BE2C (cell line): ENCODE measurements at regions not wholly inside any gene's neighbourhood (a gene's known extent, or its start where the extent isn't known, plus 50 kb on each side); places are given as distances from the start of the nearest gene placed in this dataset.

Experiments used
- DNase-seq: peaks from one replicate; pipeline ENCODE4 v3.0.0-alpha.2; 2020
- H3K27me3 ChIP-seq: fragments of 250-450 bp; sonication (Bioruptor Pico); 2 replicates; pipeline ENCODE4 v1.5.1; 2020; ENCODE audit warnings: mild to moderate bottlenecking
- H3K36me3 ChIP-seq: fragments of 250-450 bp; sonication (Bioruptor Pico); 2 replicates; pipeline ENCODE4 v1.5.1; 2020; ENCODE audit warnings: mild to moderate bottlenecking
- H3K4me1 ChIP-seq: fragments of 250-450 bp; sonication (Bioruptor Pico); 2 replicates; pipeline ENCODE4 v1.5.1; 2020
- H3K4me3 ChIP-seq: 2 replicates; pipeline ENCODE4 v1.5.1; 2011; ENCODE audit warnings: low read depth, low read length
- H3K9me3 ChIP-seq: fragments of 250-450 bp; sonication (Bioruptor Pico); 2 replicates; pipeline ENCODE4 v1.5.1; 2020
- TF ChIP-seq, protein P1 (sequence below): IDR thresholded peaks from 2 replicates; pipeline ENCODE4 v1.5.1; 2012; ENCODE audit warnings: mild to moderate bottlenecking, low read depth, low read length

DNA sequence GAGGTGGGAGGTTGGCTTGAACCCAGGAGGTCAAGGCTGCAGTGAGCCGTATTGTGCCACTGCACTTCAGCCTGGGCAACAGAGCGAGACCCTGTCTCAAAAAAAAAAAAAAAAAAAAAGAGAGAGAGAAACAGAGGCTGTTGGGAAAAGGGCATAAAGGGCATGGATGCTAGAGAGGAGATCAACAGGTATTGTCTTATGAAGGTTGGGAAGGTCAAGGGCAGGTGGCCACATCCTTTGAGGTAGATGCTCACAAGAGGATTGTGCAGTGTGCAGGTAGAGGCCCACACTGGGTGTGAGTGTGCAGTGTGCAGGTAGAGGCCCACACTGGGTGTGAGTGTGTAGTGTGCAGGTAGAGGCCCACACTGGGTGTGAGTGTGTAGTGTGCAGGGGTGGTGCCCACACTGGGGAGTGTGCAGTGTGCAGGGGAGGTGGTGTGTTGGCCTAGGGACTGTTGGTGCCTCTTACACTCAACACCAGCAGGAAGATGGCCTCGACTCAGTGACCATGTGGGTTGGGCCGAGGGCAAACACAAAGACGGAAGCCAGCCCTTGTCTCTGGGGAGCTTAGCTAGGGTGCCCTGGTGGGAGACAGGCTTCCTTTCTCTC, 404.9 kb upstream of the TNRC6C start:
- H3K27me3 ChIP-seq: no peaks in the 10 kb centered on the region
- H3K36me3 ChIP-seq: no peaks in the 10 kb centered on the region
- no peaks in the 10 kb centered on the region for H3K9me3 ChIP-seq
- no peak for DNase-seq
- TF ChIP-seq, protein P1, sequence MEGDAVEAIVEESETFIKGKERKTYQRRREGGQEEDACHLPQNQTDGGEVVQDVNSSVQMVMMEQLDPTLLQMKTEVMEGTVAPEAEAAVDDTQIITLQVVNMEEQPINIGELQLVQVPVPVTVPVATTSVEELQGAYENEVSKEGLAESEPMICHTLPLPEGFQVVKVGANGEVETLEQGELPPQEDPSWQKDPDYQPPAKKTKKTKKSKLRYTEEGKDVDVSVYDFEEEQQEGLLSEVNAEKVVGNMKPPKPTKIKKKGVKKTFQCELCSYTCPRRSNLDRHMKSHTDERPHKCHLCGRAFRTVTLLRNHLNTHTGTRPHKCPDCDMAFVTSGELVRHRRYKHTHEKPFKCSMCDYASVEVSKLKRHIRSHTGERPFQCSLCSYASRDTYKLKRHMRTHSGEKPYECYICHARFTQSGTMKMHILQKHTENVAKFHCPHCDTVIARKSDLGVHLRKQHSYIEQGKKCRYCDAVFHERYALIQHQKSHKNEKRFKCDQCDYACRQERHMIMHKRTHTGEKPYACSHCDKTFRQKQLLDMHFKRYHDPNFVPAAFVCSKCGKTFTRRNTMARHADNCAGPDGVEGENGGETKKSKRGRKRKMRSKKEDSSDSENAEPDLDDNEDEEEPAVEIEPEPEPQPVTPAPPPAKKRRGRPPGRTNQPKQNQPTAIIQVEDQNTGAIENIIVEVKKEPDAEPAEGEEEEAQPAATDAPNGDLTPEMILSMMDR: no peak
- H3K4me1 ChIP-seq: no peaks in the 10 kb centered on the region; the same call in none of the 2 replicates
- H3K4me3 ChIP-seq: no peak overlapping the region

DNA sequence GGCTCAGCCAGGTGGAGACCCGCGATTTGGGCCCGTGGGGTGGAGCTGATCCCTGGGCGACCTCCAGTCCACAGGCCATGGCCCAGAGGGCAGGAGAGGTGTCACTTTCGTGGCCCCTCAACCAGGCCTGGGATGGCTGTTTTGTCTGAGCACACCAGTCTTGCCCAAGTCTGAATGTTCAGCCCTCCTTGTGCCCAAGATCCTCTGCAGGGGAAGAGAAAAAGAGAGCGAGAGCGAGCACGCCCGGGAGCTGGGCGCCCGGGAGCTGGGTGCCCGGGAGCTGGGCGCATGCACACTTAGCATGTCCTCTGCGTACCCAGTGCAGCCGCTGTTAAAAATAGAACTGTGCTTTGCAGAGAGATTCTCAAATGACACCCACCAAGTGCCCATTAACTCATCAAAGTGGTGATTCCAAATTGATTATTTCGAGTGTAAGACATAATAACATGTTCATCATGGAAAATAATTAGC, 403.3 kb upstream of the TNRC6C start:
- TF ChIP-seq, protein P1: no peak
- H3K36me3 ChIP-seq: no peaks in the 10 kb centered on the region
- no peaks in the 10 kb centered on the region; the same call in none of the 2 replicates for H3K4me1 ChIP-seq
- H3K4me3 ChIP-seq: no peak overlapping the region
- H3K27me3 ChIP-seq: no peaks in the 10 kb centered on the region
- no peaks in the 10 kb centered on the region for H3K9me3 ChIP-seq
- no peak for DNase-seq

DNA sequence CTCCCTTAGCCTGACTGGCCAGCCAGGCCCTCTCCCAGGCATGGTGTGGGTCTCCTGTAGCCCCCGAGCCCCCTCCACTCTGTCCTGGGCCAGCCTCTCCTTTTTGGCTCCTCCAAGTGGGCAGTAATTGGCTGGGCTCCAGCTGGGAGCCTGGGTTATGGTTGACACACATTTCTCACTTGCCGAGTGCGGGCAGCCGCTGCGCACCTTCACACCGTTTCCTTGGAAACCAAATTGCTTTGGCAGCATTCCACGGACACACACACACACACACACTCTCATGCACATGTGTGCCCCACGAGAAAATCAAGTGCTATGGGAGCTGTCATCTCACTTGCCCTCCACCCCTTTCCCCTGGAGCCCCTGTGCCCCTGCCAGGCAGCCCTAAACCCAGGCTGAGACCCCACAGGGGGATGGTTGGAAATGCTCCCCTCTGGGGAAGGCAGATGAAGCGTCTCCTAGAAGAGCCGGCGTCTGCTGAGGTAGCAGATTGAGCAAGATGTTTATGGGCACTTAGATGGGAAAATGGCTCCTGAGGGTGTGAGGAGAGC, 402.7 kb upstream of the TNRC6C start:
- Histone ChIP-seq H3K4me3 (peak overlapping the region; percentile 24; the same call in 1 of the 2 replicates), H3K9me3 (no peaks in the 10 kb centered on the region), H3K4me1 (no peaks in the 10 kb centered on the region; the same call in none of the 2 replicates), H3K36me3 (no peaks in the 10 kb centered on the region), H3K27me3 (no peaks in the 10 kb centered on the region)
- TF ChIP-seq, protein P1: no peak
- DNase-seq: peak; percentile 69

DNA sequence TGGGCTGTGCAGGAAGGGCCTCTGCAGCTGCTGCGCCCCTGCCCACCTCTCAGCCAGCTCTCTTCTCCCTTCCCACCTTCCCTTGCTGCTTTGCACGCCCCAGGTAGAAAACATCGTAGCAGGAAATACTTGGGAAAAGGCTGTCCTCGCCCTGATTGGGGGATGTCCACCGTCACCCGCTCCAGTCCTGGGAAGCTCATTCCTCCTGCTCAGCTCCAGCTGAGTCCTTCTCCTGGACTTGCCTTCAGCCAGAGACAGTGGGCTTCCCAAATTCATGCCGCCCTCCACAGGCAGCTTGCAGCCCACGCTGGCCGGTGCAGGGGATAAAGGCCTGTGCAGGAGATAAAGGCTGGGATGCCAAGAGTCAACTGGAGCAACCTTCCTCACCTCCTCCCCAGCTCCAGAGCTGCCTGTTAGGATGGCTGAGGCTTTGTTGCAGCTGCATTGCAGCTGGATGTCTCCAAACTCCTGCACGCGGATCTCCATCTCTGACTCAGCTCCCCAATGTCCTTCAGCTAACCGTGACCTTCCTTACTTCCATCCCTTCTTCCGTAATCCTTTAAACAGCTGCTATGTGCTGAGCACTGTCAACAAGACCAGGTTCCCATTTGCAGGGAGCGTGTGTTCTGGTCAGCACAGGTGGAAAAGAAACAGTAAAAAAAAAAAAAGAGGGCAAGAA, 402.0 kb upstream of the TNRC6C start:
- Histone ChIP-seq H3K4me3 (no peak overlapping the region), H3K27me3 (no peaks in the 10 kb centered on the region), H3K36me3 (no peaks in the 10 kb centered on the region), H3K9me3 (no peaks in the 10 kb centered on the region), H3K4me1 (no peaks in the 10 kb centered on the region; the same call in none of the 2 replicates)
- DNase-seq: no peak
- TF ChIP-seq, protein P1: no peak

DNA sequence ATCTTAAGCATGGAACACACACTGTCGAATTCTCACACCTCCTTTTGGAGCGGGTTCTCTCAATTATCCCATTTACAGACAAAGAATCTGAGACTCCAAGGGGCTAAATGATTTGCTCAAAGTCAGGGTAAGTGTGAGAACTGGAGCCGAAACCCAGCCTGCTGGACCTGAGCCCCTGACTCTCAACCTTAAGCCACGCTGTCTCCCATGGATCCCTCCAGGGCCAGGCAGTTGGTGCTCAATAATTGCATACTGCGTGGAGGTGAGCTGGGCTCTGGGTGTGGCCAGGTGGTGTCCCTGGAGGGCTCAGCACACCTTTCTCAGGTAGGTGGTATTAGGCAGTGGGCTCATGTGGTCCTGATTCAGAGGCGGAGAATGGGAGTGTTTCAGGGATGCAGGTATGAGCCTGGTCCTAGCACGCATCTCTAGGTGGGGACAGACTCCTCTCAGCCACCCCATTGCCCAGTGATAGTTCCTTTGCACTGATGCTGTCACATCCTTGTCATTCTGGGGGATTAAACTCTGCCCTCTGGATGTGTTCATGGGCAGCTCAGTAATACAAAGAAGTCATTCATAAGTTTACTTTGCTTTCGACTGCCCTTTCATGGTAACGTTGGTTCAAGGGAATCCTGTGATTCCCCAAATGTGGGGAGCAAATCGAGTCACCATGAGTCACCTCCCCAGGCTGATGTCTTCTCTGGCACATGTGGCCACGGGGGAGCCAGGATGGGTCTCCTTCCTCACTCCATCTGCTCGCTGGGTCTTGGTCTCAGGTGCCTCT, 399.5 kb upstream of the TNRC6C start:
- DNase-seq: no peak
- H3K36me3 ChIP-seq: no peaks in the 10 kb centered on the region

More for the DNA sequence above, 399.5 kb upstream of the TNRC6C start:
- TF ChIP-seq, protein P1: no peak
- no peaks in the 10 kb centered on the region for H3K9me3 ChIP-seq
- no peaks in the 10 kb centered on the region for H3K27me3 ChIP-seq
- H3K4me3 ChIP-seq: no peak overlapping the region
- H3K4me1 ChIP-seq: no peaks in the 10 kb centered on the region; the same call in none of the 2 replicates
